Bronchial epithelial cell (primary cell): ENCODE measurements at regions not wholly inside any gene's neighbourhood (a gene's known extent, or its start where the extent isn't known, plus 50 kb on each side); places are given as distances from the start of the nearest gene placed in this dataset.
A peak's percentile ranks its signal among the peaks of the same experiment; 100 is the strongest.

Experiments
- DNase-seq: peaks from one replicate; pipeline ENCODE4 v3.0.0-alpha.2; 2010; ENCODE audit warnings: low read depth
- FAIRE-seq: peaks from 2 replicates; lab custom pipeline; 2011; peaks lifted over from hg19 to GRCh38; lab: Jason Lieb, UNC
- H3K27me3 ChIP-seq: 2 replicates; pipeline ENCODE4 v1.5.1; 2011; ENCODE audit warnings: low read length; ENCODE audit not compliant: control insufficient read depth, insufficient read depth
- H3K36me3 ChIP-seq: 2 replicates; pipeline ENCODE4 v1.5.1; 2011; ENCODE audit warnings: low read length; ENCODE audit not compliant: control insufficient read depth, insufficient read depth
- H3K4me3 ChIP-seq: 2 replicates; pipeline ENCODE4 v1.5.1; 2011; ENCODE audit warnings: mild to moderate bottlenecking, low read depth, low read length, control low read depth
- TF ChIP-seq, protein P1 (sequence below): IDR thresholded peaks from 2 replicates; pipeline ENCODE4 v1.5.1; 2011; ENCODE audit warnings: mild to moderate bottlenecking, moderate library complexity, low read length, control low read depth, inconsistent platforms; ENCODE audit not compliant: insufficient read depth, severe bottlenecking

DNA sequence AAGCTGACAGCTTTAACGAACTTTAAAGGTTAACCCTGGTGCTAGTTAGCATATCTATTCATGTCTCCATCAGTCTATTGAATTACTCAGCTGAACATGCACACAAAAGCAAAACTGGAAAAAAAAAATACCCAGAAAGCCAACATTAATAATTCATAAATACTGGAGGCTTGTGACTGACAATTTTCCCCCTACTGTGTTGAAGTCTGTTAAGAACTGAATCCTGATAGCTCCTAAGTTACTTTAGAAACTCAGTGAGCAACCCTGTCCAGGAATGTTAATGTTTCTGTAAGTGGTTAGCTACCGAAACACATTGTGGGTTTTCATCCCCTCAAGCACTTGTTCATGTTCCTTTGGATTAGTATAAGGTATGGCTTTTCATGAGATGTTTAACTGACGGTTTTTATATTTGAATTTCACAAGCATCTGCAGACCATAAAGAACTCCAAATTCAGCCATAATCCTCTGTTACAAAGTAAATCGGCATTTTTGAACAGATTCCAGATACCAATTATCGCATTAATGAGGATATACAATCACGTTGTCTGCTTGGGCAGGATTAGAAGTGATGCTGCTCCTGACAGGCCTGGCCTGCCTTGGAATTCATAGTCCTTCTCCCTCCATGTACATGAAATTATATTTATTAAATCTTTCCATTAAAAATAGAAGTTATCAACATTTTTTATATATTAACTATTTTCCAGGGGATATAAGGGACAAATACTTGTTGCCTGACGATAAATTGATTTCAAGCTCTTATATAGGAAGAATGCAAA, 331.2 kb downstream of the TLE4 start:
- DNase-seq, result no peak
- Histone ChIP-seq H3K36me3 (no peaks in the 10 kb centered on the region), H3K27me3 (no peaks in the 10 kb centered on the region), H3K4me3 (no peak overlapping the region)
- TF ChIP-seq, protein P1, sequence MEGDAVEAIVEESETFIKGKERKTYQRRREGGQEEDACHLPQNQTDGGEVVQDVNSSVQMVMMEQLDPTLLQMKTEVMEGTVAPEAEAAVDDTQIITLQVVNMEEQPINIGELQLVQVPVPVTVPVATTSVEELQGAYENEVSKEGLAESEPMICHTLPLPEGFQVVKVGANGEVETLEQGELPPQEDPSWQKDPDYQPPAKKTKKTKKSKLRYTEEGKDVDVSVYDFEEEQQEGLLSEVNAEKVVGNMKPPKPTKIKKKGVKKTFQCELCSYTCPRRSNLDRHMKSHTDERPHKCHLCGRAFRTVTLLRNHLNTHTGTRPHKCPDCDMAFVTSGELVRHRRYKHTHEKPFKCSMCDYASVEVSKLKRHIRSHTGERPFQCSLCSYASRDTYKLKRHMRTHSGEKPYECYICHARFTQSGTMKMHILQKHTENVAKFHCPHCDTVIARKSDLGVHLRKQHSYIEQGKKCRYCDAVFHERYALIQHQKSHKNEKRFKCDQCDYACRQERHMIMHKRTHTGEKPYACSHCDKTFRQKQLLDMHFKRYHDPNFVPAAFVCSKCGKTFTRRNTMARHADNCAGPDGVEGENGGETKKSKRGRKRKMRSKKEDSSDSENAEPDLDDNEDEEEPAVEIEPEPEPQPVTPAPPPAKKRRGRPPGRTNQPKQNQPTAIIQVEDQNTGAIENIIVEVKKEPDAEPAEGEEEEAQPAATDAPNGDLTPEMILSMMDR, result no peak
- no peak for FAIRE-seq

DNA sequence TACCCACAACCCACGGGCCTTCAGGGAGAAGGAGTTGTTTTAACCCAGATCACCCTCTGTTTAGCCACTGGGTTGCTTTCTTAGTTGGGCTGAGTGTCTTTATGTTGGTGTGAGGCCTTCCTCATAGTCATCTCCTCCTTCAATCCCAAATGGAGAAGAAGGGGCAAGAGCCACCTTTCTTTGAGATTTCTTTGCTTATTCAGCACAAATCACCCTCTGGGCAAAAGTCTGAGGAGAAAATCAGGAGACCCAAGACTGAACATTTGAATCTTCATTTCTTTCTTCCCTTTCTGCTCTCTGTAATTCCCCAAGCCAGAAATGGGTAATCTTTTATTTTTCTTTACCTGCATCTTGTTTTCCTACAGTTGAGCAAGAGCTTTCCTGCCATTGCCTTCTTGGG, 329.0 kb downstream of the TLE4 start:
- TF ChIP-seq, protein P1, result no peak
- no peaks in the 10 kb centered on the region for H3K27me3 ChIP-seq
- FAIRE-seq (no peak), DNase-seq (no peak)
- no peaks in the 10 kb centered on the region for H3K36me3 ChIP-seq
- no peak overlapping the region for H3K4me3 ChIP-seq

DNA sequence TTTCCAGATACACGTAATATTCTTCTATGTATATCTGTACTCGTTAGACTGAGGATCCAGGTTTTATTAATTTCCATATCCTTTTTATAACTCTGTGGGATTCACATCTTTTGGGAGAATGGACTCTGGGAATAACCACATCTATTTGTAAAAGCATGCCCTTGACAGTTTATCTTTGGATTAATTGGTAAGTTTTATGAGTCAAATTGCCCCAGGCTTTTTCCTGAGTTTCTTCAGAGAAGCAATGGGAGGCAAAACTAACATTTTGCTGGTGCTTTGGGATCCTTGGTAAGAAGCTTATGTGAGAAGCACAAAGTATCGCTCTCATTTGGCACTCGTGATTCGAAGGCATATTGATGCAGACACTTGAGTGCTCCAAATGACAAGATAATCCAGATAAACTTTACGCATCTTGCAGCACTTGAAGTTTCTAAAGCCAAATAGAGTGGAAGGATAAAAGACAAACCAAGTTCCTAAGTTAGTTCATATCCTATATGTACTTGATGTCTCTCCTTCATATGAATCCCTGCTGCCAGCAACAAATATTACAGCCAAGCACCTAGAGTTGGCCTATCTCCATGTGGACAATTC, 324.7 kb downstream of the TLE4 start:
- peak; percentile 51 for DNase-seq
- Histone ChIP-seq H3K4me3 (no peak overlapping the region), H3K36me3 (no peaks in the 10 kb centered on the region), H3K27me3 (no peaks in the 10 kb centered on the region)
- FAIRE-seq, result no peak
- TF ChIP-seq, protein P1, result no peak

GRCh38 chr9:79895232-79895631, 323.5 kb downstream of the TLE4 start:
- no peaks in the 10 kb centered on the region for H3K27me3 ChIP-seq
- H3K4me3 ChIP-seq, result no peak overlapping the region
- H3K36me3 ChIP-seq, result no peaks in the 10 kb centered on the region
- DNase-seq, result no peak
- TF ChIP-seq, protein P1, result no peak
- no peak for FAIRE-seq

- H3K36me3 ChIP-seq, result no peaks in the 10 kb centered on the region
- no peak overlapping the region for H3K4me3 ChIP-seq
- no peaks in the 10 kb centered on the region for H3K27me3 ChIP-seq
- FAIRE-seq (no peak), DNase-seq (no peak)
- TF ChIP-seq, protein P1, result no peak
Observed at GRCh38 chr9:79889369-79889768, 317.6 kb downstream of the TLE4 start.
